Endodermal cell (in vitro differentiated cells): ENCODE measurements at regions not wholly inside any gene's neighbourhood (a gene's known extent, or its start where the extent isn't known, plus 50 kb on each side); places are given as distances from the start of the nearest gene placed in this dataset.

Experiments used
- DNase-seq: peaks from one replicate; pipeline ENCODE4 v3.0.0-alpha.2; 2017
- H3K27ac ChIP-seq: 2 replicates; pipeline ENCODE4 v1.5.1; 2013; ENCODE audit warnings: mild to moderate bottlenecking, low read depth, low read length, moderate library complexity
- H3K27me3 ChIP-seq: 2 replicates; pipeline ENCODE4 v1.6.1; 2013; ENCODE audit warnings: mild to moderate bottlenecking, low read length, moderate library complexity; ENCODE audit not compliant: insufficient read depth, control insufficient read depth, poor library complexity, severe bottlenecking
- H3K36me3 ChIP-seq: 2 replicates; pipeline ENCODE4 v1.7.0; 2013; ENCODE audit warnings: mild to moderate bottlenecking, low read length, moderate library complexity; ENCODE audit not compliant: control insufficient read depth, insufficient read depth
- H3K4me1 ChIP-seq: one replicate; pipeline ENCODE4 v1.7.0; 2013; ENCODE audit warnings: low read length; ENCODE audit not compliant: control insufficient read depth, insufficient read depth
- H3K4me3 ChIP-seq: 2 replicates; pipeline ENCODE4 v1.5.1; 2013; ENCODE audit warnings: mild to moderate bottlenecking, low read length, moderate library complexity
- H3K9ac ChIP-seq: 2 replicates; pipeline ENCODE4 v1.6.1; 2013; ENCODE audit warnings: mild to moderate bottlenecking, low read length, moderate library complexity; ENCODE audit not compliant: poor library complexity, severe bottlenecking; ENCODE audit errors: extremely low read depth
- H3K9me3 ChIP-seq: 2 replicates; pipeline ENCODE4 v1.6.1; 2013; ENCODE audit warnings: mild to moderate bottlenecking, low read length, moderate library complexity; ENCODE audit not compliant: control insufficient read depth
- H3K27ac Mint-ChIP-seq: 2 replicates; pipeline ENCODE4 v1.8.0; 2020; ENCODE audit warnings: mixed read lengths
- H3K27me3 Mint-ChIP-seq: 2 replicates; pipeline ENCODE4 v1.8.0; 2021; ENCODE audit warnings: mild to moderate bottlenecking, mixed read lengths; ENCODE audit not compliant: insufficient read depth
- H3K36me3 Mint-ChIP-seq: 2 replicates; pipeline ENCODE4 v1.8.0; 2020; ENCODE audit warnings: low read depth, mixed read lengths
- H3K4me1 Mint-ChIP-seq: 2 replicates; pipeline ENCODE4 v1.8.0; 2020; ENCODE audit warnings: mixed read lengths
- H3K4me3 Mint-ChIP-seq: 2 replicates; pipeline ENCODE4 v1.8.0; 2020; ENCODE audit warnings: mild to moderate bottlenecking, moderate library complexity, mixed read lengths
- H3K9me3 Mint-ChIP-seq: 2 replicates; pipeline ENCODE4 v1.8.0; 2020; ENCODE audit warnings: mild to moderate bottlenecking, mixed read lengths
- CTCF ChIP-seq: fragments of 200-600 bp; sonication (generic); conservative IDR thresholded peaks from 2 replicates; pipeline ENCODE4 v1.5.0; 2021; ENCODE audit warnings: antibody characterized with exemption, mild to moderate bottlenecking
- WGBS, 2 experiments: methylation state at CpG; one replicate each; pipeline versions ENCODE4 v1.1.5 to v1.1.7; 2013; ENCODE audit warnings: missing lambda C conversion rate in 2 of 2, mixed read lengths in 1 of 2; ENCODE audit not compliant: insufficient coverage in 1 of 2, insufficient read length in 1 of 2; 5-methylcytosine and 5-hydroxymethylcytosine counted together

- H3K9me3 ChIP-seq, result no peaks in the 10 kb centered on the region
- Mint-ChIP-seq H3K36me3 (no peaks in the 10 kb centered on the region), H3K27me3 (no peaks in the 10 kb centered on the region), H3K4me1 (no peaks in the 10 kb centered on the region), H3K4me3 (no peak overlapping the region), H3K9me3 (no peaks in the 10 kb centered on the region), H3K27ac (no peak overlapping the region)
- H3K27me3 ChIP-seq, result no peaks in the 10 kb centered on the region
- no peak for DNase-seq
- no peak overlapping the region for H3K27ac ChIP-seq
- H3K4me1 ChIP-seq, result no peaks in the 10 kb centered on the region
- no peak overlapping the region for H3K4me3 ChIP-seq
- no peak for TF ChIP-seq CTCF
- H3K36me3 ChIP-seq, result no peaks in the 10 kb centered on the region
- H3K9ac ChIP-seq, result no peak overlapping the region
Observed at GRCh38 chr5:118016396-118016795, 972.0 kb downstream of the DTWD2 start.

- H3K27ac ChIP-seq, result no peak overlapping the region
- DNase-seq, result no peak
- Mint-ChIP-seq H3K27me3 (no peaks in the 10 kb centered on the region), H3K36me3 (no peaks in the 10 kb centered on the region), H3K4me1 (no peaks in the 10 kb centered on the region), H3K4me3 (no peak overlapping the region), H3K27ac (no peak overlapping the region), H3K9me3 (no peaks in the 10 kb centered on the region)
- H3K4me1 ChIP-seq, result no peaks in the 10 kb centered on the region
- no peaks in the 10 kb centered on the region for H3K36me3 ChIP-seq
- no peak for TF ChIP-seq CTCF
- no peak overlapping the region for H3K9ac ChIP-seq
- H3K4me3 ChIP-seq, result no peak overlapping the region
- 80 to 87% methylated on average over 1 to 2 of the region's 2 CpGs for WGBS, 2 experiments
- no peaks in the 10 kb centered on the region for H3K27me3 ChIP-seq
- no peaks in the 10 kb centered on the region for H3K9me3 ChIP-seq
Observed at GRCh38 chr5:118015511-118015910, 972.8 kb downstream of the DTWD2 start.

GRCh38 chr5:118009741-118010297 is 978.5 kb downstream of the DTWD2 start:
- DNase-seq, result no peak
- H3K27me3 ChIP-seq, result no peaks in the 10 kb centered on the region
- Mint-ChIP-seq H3K4me1 (peaks cover 10% of the 10 kb centered on the region), H3K27me3 (no peaks in the 10 kb centered on the region), H3K27ac (no peak overlapping the region), H3K4me3 (no peak overlapping the region), H3K9me3 (no peaks in the 10 kb centered on the region), H3K36me3 (no peaks in the 10 kb centered on the region)
- H3K9ac ChIP-seq, result no peak overlapping the region
- 85 to 88% methylated on average over 1 of the region's 1 CpG for WGBS, 2 experiments
- no peaks in the 10 kb centered on the region for H3K4me1 ChIP-seq
- H3K36me3 ChIP-seq, result no peaks in the 10 kb centered on the region
- no peaks in the 10 kb centered on the region for H3K9me3 ChIP-seq
- TF ChIP-seq CTCF, result no peak
- no peak overlapping the region for H3K4me3 ChIP-seq
- H3K27ac ChIP-seq, result no peak overlapping the region
